ENCODE measurements at regions not wholly inside any gene's neighbourhood (a gene's known extent, or its start where the extent isn't known, plus 50 kb on each side); places are given as distances from the start of the nearest gene placed in this dataset.

DNA sequence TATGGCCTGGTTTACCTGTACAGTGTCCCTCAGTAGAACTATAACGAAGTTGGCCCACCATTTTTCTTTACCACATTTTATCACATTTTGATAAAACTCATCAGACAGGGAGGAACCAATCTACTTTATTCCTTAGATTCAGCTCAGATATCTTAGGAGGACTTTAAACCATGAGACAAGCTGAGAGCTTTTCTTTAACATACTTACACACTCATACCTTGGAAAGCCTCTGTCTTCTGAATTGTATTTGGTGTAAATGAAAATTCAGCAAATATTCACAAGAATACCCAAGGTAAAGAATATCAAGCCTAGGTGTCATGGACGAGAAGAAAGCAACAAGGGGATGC lies 313.2 kb downstream of the ENC1 start:
- TF ChIP-seq, protein P1, sequence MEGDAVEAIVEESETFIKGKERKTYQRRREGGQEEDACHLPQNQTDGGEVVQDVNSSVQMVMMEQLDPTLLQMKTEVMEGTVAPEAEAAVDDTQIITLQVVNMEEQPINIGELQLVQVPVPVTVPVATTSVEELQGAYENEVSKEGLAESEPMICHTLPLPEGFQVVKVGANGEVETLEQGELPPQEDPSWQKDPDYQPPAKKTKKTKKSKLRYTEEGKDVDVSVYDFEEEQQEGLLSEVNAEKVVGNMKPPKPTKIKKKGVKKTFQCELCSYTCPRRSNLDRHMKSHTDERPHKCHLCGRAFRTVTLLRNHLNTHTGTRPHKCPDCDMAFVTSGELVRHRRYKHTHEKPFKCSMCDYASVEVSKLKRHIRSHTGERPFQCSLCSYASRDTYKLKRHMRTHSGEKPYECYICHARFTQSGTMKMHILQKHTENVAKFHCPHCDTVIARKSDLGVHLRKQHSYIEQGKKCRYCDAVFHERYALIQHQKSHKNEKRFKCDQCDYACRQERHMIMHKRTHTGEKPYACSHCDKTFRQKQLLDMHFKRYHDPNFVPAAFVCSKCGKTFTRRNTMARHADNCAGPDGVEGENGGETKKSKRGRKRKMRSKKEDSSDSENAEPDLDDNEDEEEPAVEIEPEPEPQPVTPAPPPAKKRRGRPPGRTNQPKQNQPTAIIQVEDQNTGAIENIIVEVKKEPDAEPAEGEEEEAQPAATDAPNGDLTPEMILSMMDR (IDR thresholded peaks at IDR 0.05; ENCODE audit: low read depth, low read length): no peak
- no peak for DNase-seq (ENCODE audit: extremely low read depth, low read depth)

DNA sequence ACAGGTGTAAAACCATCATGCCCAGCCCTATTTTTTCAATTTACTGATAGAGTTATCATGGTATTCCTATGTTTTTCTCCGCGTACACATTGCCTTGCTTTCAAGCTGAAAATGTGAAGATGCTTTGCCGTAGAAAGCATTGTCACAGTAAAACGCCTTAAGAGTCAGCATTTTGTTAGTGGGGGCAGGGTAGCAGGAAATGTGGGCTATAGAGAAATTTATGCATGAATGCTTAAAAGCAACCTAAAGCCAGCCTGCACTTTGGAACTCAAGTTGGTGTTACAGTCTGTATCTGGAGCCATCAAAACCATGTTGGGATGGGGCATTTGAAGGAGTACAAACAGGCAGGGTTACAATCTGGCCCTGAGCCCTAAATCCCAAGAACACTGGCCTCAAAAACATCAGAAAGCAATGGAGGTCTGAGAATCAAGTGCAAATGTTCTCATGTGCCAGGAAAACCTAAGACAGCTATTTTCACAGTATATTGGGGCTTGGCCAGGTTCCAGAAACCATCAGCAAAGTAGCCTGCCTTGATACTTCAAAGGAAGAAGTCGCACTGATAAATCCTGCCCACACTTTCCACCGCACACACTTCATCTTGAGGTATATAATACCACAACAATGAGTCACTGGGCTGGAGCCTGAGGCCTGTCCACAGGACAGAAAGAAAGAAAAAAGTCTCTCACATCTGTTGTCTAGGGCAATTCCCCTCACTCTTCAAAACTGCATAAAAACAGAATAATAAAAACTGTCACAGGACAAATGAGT lies 313.8 kb downstream of the ENC1 start:
- TF ChIP-seq, protein P1 (IDR thresholded peaks at IDR 0.05; ENCODE audit: low read depth, low read length): no peak
- DNase-seq (ENCODE audit: extremely low read depth, low read depth): peak; percentile 11

DNA sequence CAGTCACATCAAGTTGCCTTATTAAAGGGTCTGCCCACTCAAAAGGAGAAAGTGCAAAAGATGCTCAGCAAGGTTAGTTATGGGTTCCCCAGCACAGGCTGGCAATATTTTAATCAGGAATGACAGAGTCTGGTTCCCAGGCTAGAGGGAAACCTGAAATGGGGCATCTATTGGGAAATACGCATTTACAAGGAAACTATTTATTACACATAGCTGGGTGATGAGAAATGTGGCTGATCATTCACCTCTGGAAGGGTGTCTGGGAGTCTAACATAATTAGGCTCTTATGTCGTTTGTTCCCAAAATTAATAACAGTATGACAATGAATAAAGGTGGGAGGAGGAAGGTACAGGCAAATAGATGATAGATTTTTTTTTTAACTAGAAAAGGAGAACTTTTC lies 314.7 kb downstream of the ENC1 start:
- DNase-seq (ENCODE audit: extremely low read depth, low read depth): no peak
- TF ChIP-seq, protein P1 (IDR thresholded peaks at IDR 0.05; ENCODE audit: low read depth, low read length): no peak

DNA sequence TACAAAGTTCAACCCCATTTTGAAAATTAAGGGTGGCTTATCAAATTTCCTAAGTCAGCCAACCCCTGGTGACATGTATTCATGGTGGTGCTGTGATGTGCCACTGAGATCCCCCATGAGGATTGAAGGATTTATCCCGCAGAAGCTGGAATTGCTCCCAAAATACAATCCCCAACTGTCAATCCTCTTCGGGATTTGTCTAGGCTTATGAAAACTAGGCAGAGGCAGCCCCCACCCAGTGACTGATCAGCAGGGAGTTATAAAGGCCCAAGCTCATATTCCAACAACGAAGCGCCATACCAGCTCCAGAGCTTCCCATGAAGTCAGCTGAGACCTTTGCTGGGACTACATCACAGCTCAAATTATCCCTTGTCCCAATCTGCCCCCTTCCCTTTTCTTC lies 316.0 kb downstream of the ENC1 start:
- no peak for DNase-seq (ENCODE audit: extremely low read depth, low read depth)
- TF ChIP-seq, protein P1 (IDR thresholded peaks at IDR 0.05; ENCODE audit: low read depth, low read length): no peak

DNA sequence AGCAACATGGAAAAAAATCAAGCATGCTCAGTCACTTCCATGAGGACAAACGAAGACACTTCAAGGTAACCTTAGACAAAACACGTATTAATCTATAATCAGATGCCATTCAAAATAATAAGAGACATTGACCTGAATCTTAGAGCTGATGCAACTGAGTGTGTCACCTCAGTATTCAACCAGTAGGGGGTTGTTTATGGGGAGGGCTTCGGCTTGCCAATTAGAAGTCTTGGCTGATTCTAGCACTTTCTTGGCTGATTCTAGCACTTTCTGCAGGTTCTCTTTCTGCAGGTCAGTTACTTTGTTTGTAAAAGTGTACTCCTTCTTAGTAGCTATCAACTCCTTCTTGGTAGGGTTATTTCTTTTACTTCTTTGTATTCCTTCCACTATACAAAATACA lies 317.6 kb downstream of the ENC1 start:
- TF ChIP-seq, protein P1 (IDR thresholded peaks at IDR 0.05; ENCODE audit: low read depth, low read length): no peak
- DNase-seq (ENCODE audit: extremely low read depth, low read depth): no peak

DNA sequence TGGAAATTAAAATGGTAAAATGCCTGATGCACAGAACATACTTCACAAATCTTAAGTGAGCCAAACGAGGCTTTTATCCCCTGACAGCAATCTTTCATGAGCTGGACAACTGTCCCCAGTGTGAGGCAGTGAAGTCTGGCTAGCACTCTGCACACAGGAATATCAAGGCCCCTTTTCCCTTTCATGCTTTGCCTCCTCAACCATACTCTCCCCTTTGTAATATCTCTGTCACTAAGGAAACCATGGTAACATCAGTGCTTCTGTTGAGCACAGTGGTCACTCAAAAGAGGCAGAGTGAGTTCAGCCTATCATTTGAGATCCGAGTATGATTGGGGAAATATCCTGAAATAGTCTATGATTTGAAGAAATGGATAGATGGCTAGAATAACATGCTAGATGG lies 318.3 kb downstream of the ENC1 start:
- TF ChIP-seq, protein P1 (IDR thresholded peaks at IDR 0.05; ENCODE audit: low read depth, low read length): no peak
- DNase-seq (ENCODE audit: extremely low read depth, low read depth): no peak

DNA sequence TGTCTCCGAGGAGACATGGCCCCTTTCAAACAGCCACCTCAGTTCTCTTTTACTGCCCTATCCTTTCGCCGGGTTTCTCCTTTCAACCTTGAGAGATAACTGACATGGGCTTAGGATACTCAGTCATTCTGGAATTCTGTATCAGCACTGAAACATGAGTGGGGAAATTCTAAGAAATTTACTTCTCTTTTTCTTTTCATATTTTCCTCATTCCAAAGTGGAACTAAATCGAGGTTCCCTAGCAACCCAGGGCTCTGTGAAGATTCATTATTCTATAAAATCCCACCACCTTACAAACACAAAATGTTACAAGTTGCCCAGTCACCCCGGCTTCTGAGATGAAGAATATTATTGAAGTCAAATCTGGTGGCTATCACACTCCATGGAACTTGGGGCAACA lies 319.2 kb downstream of the ENC1 start:
- TF ChIP-seq, protein P1 (IDR thresholded peaks at IDR 0.05; ENCODE audit: low read depth, low read length): no peak
- DNase-seq (ENCODE audit: extremely low read depth, low read depth): no peak

Measured in AG09319 (cell line).